ENCODE measurements at regions not wholly inside any gene's neighbourhood (a gene's known extent, or its start where the extent isn't known, plus 50 kb on each side); places are given as distances from the start of the nearest gene placed in this dataset. TPM values are rescaled to one million over a fixed set of nuclear protein-coding genes. Genes with fewer than 3 reads are reported as not detected.

- DNase-seq: no peak
These were observed 102.8 kb upstream of the MBL2 start for GRCh38 chr10:52875336-52875735.

- no peak for DNase-seq
These were observed 102.0 kb upstream of the MBL2 start for GRCh38 chr10:52874581-52874980.

- peak; percentile 8 for DNase-seq
These were observed 98.7 kb upstream of the MBL2 start for GRCh38 chr10:52871191-52871843.

DNA sequence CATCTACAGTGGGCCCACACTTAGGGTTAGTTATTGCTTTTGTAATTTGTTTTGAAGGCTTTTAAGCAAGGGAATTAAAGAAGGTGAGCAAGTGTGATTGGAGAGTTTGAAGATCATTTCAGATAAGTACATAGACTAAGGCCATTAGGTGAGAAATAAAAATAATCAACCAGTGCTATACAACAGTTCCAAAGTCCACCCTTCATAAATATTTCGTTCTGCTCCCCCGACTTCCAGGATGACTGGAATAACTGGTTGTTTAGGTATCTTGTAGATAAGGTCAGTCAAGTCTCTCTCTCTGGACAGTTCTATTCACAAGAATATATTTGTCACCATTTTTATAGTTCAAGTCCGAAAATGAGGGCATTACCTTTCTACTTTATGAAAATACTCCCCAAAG, 98.0 kb upstream of the MBL2 start:
- DNase-seq: no peak

- no peak for DNase-seq
These were observed 97.3 kb upstream of the MBL2 start for GRCh38 chr10:52869864-52870263.

- DNase-seq: no peak
These were observed 92.6 kb upstream of the MBL2 start for GRCh38 chr10:52865213-52865612.

DNA sequence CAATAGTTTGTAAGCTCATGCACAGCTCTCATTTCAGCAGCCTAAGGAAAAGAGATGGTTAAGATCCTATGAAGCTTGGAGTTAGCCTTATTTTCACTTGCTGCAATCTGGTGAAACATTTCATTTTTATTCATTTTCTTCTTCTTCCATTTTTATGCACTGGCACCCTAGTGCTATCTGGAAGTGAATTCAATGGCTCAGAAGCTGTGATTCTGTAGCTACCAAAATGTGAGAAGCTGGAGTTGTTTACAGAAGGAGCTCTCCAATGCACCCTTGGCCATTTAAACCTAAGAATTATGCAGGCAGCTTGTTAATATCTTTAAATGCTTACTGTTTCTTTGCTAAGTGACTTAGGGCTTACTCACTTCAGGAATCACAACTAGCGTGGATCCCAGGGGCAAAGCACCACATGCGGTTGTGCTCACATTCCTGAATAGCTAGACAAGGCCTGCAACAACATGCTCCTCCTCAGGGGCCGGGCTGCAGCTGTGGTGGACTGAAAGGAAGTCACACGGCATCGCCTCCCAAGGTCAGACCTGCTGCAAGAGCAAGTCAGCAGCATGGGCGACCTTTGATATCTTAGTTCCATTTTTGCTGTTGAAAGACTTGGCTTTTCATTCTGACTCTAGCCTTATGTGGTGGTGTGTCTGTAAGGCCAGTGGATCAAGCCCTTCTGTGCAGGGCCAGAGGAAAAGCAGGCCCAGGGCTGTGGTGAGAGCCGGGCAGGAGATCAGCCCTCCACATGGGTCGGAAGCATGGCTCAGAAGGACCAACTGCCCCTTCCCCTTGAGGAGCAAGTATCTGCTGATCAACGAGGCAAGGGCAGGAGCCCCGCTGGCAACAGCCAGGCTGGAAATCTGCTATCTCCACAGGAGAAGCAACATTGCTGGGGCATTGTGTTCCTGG, 91.9 kb upstream of the MBL2 start:
- peak; percentile 57 for DNase-seq

DNA sequence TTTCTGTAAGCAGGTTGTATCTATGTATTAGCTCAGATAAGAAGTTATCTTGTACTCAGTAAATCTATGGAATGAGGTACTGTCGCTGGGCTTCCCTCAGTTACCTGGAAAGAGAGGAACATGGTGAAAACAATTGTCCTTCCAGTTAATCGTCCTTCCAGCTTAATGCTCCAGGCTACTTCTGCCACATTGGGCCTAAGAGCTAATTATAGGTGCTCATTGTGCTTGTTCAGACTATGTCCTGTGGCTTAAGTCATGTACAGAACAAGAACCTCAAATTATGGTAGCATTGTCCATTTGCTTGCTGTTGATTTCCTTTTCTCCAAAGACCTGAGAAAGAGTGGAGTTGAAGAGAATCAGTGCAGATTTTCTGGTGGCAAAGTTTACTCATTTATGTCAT, 86.1 kb upstream of the MBL2 start:
- no peak for DNase-seq

GRCh38 chr10:52855546-52856325, 83.2 kb upstream of the MBL2 start:
- DNase-seq: no peak

DNA sequence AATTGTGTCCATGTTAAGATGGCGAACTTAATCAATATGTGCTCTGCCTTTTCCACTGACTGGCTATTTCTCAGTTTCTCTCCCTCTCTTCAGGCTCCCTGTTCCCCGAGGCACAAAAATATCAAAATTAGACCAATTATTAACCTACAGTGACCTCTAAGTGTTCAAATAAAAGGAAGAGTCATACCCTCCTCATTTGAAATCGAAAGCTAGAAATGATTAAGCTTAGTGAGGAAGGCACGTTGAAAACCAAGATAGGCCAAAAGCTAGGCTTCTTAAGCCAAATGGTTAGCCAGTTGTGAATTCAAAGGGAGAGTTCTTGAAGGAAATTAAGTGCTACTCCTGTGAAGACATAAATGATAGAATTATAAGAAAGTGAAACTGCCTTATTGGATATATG, 81.1 kb upstream of the MBL2 start:
- DNase-seq: no peak

DNA sequence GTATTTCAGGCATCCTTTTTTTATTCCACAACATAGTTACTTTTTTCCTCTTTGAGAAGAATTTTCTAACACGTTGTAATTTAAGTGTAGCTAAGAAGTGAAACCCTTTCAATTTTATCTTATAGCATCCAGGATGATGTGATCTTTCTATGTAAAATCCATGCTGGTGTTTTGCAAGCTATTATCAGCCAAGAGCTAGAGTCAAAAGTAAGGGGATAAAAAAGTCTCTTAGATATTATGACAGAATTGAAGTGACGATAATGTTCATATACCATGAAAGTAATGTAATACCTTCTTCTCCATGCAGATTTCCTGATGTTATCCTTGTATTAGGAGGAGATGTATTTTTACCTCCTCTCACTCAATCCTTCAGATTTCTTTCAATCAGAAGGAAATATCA, 64.2 kb upstream of the MBL2 start:
- DNase-seq: no peak

Small RNAs in the stretch of these regions (small RNA-seq; reads per million reads assigned to genes)
- gene RF00019 (ENCODE audit: low replicate concordance) (not detected), gene RNA5SP318 (ENCODE audit: low replicate concordance) (not detected), gene SNRPEP8 (ENCODE audit: low replicate concordance) (not detected)

Data from tongue (tissue), 2 donors.